OCI-LY7 (cell line): ENCODE measurements at regions not wholly inside any gene's neighbourhood (a gene's known extent, or its start where the extent isn't known, plus 50 kb on each side); places are given as distances from the start of the nearest gene placed in this dataset.
"Not testable (repeated sequence)": the region's sequence is repeated elsewhere in the genome, so short reads cannot be mapped to it uniquely, and the experiment has no call there.

ENCODE experiments used
- BruUV-seq: library from RNA; stranded (reverse); fragments of 400-500 nt; replicated peaks from 2 replicates; lab custom pipeline; 2021; lab: Mats Ljungman, UMichigan
- CTCF ChIA-PET: fragments of 300-600 bp; sonication (Branson Sonifier 250); formaldehyde crosslinking; loops from one replicate; lab custom pipeline; 2022; ENCODE audit warnings: antibody characterized with exemption; ENCODE audit not compliant: unreplicated experiment; lab: Charles Lee
- POLR2A ChIA-PET: fragments of 300-600 bp; sonication (Branson Sonifier 250); formaldehyde crosslinking; loops from one replicate; lab custom pipeline; 2022; ENCODE audit warnings: antibody characterized with exemption; lab: Charles Lee
- DNase-seq: peaks from one replicate; pipeline ENCODE4 v3.0.0-alpha.2; 2015; ENCODE audit warnings: low spot score
- H2AFZ ChIP-seq: fragments of 200-600 bp; sonication (generic), shearing (Covaris generic); 2 replicates; pipeline ENCODE4 v1.6.1; 2014; ENCODE audit warnings: mild to moderate bottlenecking, antibody characterized with exemption, low read length, moderate library complexity
- H3K27ac ChIP-seq: fragments of 200-600 bp; sonication (generic); 2 replicates; pipeline ENCODE4 v1.5.1; 2014; ENCODE audit warnings: mixed run types, low read depth, mild to moderate bottlenecking, moderate library complexity, low read length, inconsistent platforms; ENCODE audit not compliant: poor library complexity, severe bottlenecking
- H3K36me3 ChIP-seq: fragments of 200-600 bp; sonication (generic); 2 replicates; pipeline ENCODE4 v1.6.1; 2014; ENCODE audit warnings: mild to moderate bottlenecking, antibody characterized with exemption, low read length, moderate library complexity, mixed read lengths; ENCODE audit not compliant: insufficient read depth
- H3K4me1 ChIP-seq: fragments of 200-600 bp; sonication (generic); 2 replicates; pipeline ENCODE4 v1.5.1; 2014; ENCODE audit warnings: mild to moderate bottlenecking, low read length; ENCODE audit not compliant: insufficient read depth, poor library complexity, severe bottlenecking
- H3K4me2 ChIP-seq: fragments of 200-600 bp; sonication (generic); 2 replicates; pipeline ENCODE4 v1.6.1; 2014; ENCODE audit warnings: mild to moderate bottlenecking, low read length
- H3K4me3 ChIP-seq: fragments of 200-600 bp; sonication (generic); 2 replicates; pipeline ENCODE4 v1.5.1; 2014; ENCODE audit warnings: mild to moderate bottlenecking, low read depth, low read length; ENCODE audit not compliant: poor library complexity, severe bottlenecking
- H3K79me2 ChIP-seq: fragments of 200-600 bp; sonication (generic); 2 replicates; pipeline ENCODE4 v1.6.1; 2016; ENCODE audit warnings: low read depth, mild to moderate bottlenecking, low read length, moderate library complexity, mixed read lengths; ENCODE audit not compliant: insufficient read depth
- H3K9me2 ChIP-seq: fragments of 200-600 bp; sonication (generic); 2 replicates; pipeline ENCODE4 v1.6.1; 2016; ENCODE audit warnings: mild to moderate bottlenecking, low read length, mixed read lengths; ENCODE audit not compliant: insufficient read depth
- H3K9me3 ChIP-seq: fragments of 200-600 bp; sonication (generic); 2 replicates; pipeline ENCODE4 v1.6.1; 2014; ENCODE audit warnings: mild to moderate bottlenecking, mixed run types, low read length, mixed read lengths
- H4K20me1 ChIP-seq: fragments of 200-600 bp; sonication (generic); 2 replicates; pipeline ENCODE4 v1.6.1; 2014; ENCODE audit warnings: mild to moderate bottlenecking, antibody characterized with exemption, low read length, moderate library complexity, mixed read lengths; ENCODE audit not compliant: insufficient read depth
- CTCF ChIP-seq: fragments of 200-600 bp; sonication (generic); conservative IDR thresholded peaks from 2 replicates; pipeline ENCODE4 v1.5.1; 2014; ENCODE audit warnings: mild to moderate bottlenecking, antibody characterized with exemption, low read length, moderate library complexity, mixed read lengths
- EZH2phosphoT487 ChIP-seq: fragments of 200-600 bp; sonication (generic); IDR thresholded peaks from 2 replicates; pipeline ENCODE4 v1.6.1; 2018; ENCODE audit warnings: low read depth, borderline replicate concordance, mild to moderate bottlenecking, mixed run types, antibody characterized with exemption, low read length, moderate library complexity, mixed read lengths
- intact Hi-C: fragments of 100-400 bp; cut with micrococcal nuclease; formaldehyde crosslinking; loops from one replicate; pipeline ENCODE4 v1.10.0; 2022; ENCODE audit not compliant: unreplicated experiment

- H3K4me1 ChIP-seq = no peaks in the 10 kb centered on the region
- POLR2A ChIA-PET = no interaction called here
- no peak for DNase-seq
- intact Hi-C loops = no loop called here
- no peaks in the 10 kb centered on the region for H3K9me2 ChIP-seq
- no peaks in the 10 kb centered on the region for H4K20me1 ChIP-seq
- no peak overlapping the region for H3K4me3 ChIP-seq
- BruUV-seq = no TSS peak
- no peak overlapping the region for H2AFZ ChIP-seq
- H3K36me3 ChIP-seq = no peaks in the 10 kb centered on the region
- H3K9me3 ChIP-seq = no peaks in the 10 kb centered on the region
- CTCF ChIA-PET = no interaction called here
- TF ChIP-seq CTCF = no peak
- H3K79me2 ChIP-seq = no peaks in the 10 kb centered on the region
- no peak overlapping the region for H3K27ac ChIP-seq
- no peak overlapping the region for H3K4me2 ChIP-seq
Measured at GRCh38 chr3:82629937-82630336, 868.5 kb upstream of the GBE1 start.

GRCh38 chr3:82628385-82629014 is 867.1 kb upstream of the GBE1 start:
- BruUV-seq = no TSS peak
- TF ChIP-seq EZH2phosphoT487 = no peak
- TF ChIP-seq CTCF = no peak
- Histone ChIP-seq H3K9me2 (no peaks in the 10 kb centered on the region), H3K36me3 (no peaks in the 10 kb centered on the region), H3K4me1 (no peaks in the 10 kb centered on the region), H2AFZ (no peak overlapping the region), H3K9me3 (no peaks in the 10 kb centered on the region), H3K79me2 (no peaks in the 10 kb centered on the region), H3K4me3 (no peak overlapping the region), H3K27ac (no peak overlapping the region), H3K4me2 (no peak overlapping the region), H4K20me1 (no peaks in the 10 kb centered on the region)
- DNase-seq = no peak
- ChIA-PET CTCF (no interaction called here), POLR2A (interaction anchor here (0.7 kb wide), 1 partner anchor 105 kb away, joined by 3 read pairs; no protein-coding TSS in a partner anchor)
- intact Hi-C loops = no loop called here

- no peak overlapping the region for H3K4me2 ChIP-seq
- no peak overlapping the region for H2AFZ ChIP-seq
- no peaks in the 10 kb centered on the region for H3K36me3 ChIP-seq
- no peaks in the 10 kb centered on the region for H3K79me2 ChIP-seq
- H3K27ac ChIP-seq = no peak overlapping the region
- intact Hi-C loops = no loop called here
- CTCF ChIA-PET = no interaction called here
- H3K4me1 ChIP-seq = no peaks in the 10 kb centered on the region
- H3K9me3 ChIP-seq = no peaks in the 10 kb centered on the region
- H4K20me1 ChIP-seq = no peaks in the 10 kb centered on the region
- POLR2A ChIA-PET = interaction anchor here (0.7 kb wide), 1 partner anchor 105 kb away, joined by 3 read pairs; no protein-coding TSS in a partner anchor
- no TSS peak for BruUV-seq
- no peaks in the 10 kb centered on the region for H3K9me2 ChIP-seq
- no peak for TF ChIP-seq CTCF
- no peak for TF ChIP-seq EZH2phosphoT487
- no peak overlapping the region for H3K4me3 ChIP-seq
- DNase-seq = no peak
Measured at GRCh38 chr3:82627733-82628132, 866.3 kb upstream of the GBE1 start.

- intact Hi-C loops, H3K27ac ChIP-seq, H3K4me2 ChIP-seq, H3K9me3 ChIP-seq, H3K36me3 ChIP-seq, DNase-seq, H3K4me3 ChIP-seq, H2AFZ ChIP-seq, BruUV-seq, H3K4me1 ChIP-seq, H4K20me1 ChIP-seq, POLR2A ChIA-PET, H3K79me2 ChIP-seq, H3K9me2 ChIP-seq, CTCF ChIA-PET: not testable (repeated sequence)
Measured at GRCh38 chr3:82620744-82621143, 859.3 kb upstream of the GBE1 start.
